MG63 (cell line): ENCODE measurements at regions not wholly inside any gene's neighbourhood (a gene's known extent, or its start where the extent isn't known, plus 50 kb on each side); places are given as distances from the start of the nearest gene placed in this dataset.

Experiments used
- DNase-seq: peaks from one replicate; pipeline ENCODE4 v3.0.0-alpha.2; 2020
- H3K27me3 ChIP-seq: fragments of 250-450 bp; sonication (Bioruptor Pico); 2 replicates; pipeline ENCODE4 v1.5.1; 2020; ENCODE audit warnings: mild to moderate bottlenecking, moderate library complexity
- H3K36me3 ChIP-seq: fragments of 250-450 bp; sonication (Bioruptor Pico); 2 replicates; pipeline ENCODE4 v1.5.1; 2020; ENCODE audit warnings: mild to moderate bottlenecking, moderate library complexity
- H3K4me3 ChIP-seq: fragments of 250-450 bp; sonication (Bioruptor Pico); 2 replicates; pipeline ENCODE4 v1.5.1; 2020; ENCODE audit warnings: mild to moderate bottlenecking, moderate library complexity
- H3K9me3 ChIP-seq: fragments of 250-450 bp; sonication (Bioruptor Pico); 2 replicates; pipeline ENCODE4 v1.5.1; 2020; ENCODE audit warnings: mild to moderate bottlenecking, moderate library complexity

GRCh38 chr10:83943049-83943448 lies 196.3 kb upstream of the GHITM start:
- no peaks in the 10 kb centered on the region for H3K36me3 ChIP-seq
- H3K27me3 ChIP-seq, result no peaks in the 10 kb centered on the region; the same call in 1 of the 2 replicates
- H3K4me3 ChIP-seq, result no peak overlapping the region
- no peak for DNase-seq
- no peaks in the 10 kb centered on the region for H3K9me3 ChIP-seq

- no peaks in the 10 kb centered on the region; the same call in 1 of the 2 replicates for H3K27me3 ChIP-seq
- no peak for DNase-seq
- H3K36me3 ChIP-seq, result no peaks in the 10 kb centered on the region
- no peaks in the 10 kb centered on the region for H3K9me3 ChIP-seq
- no peak overlapping the region for H3K4me3 ChIP-seq
Measured at GRCh38 chr10:83943920-83944319, 195.4 kb upstream of the GHITM start.

GRCh38 chr10:83945982-83946718 lies 193.2 kb upstream of the GHITM start:
- DNase-seq, result no peak
- Histone ChIP-seq H3K9me3 (no peaks in the 10 kb centered on the region), H3K4me3 (no peak overlapping the region), H3K27me3 (no peaks in the 10 kb centered on the region; the same call in 1 of the 2 replicates), H3K36me3 (no peaks in the 10 kb centered on the region)

GRCh38 chr10:83952314-83952713 lies 187.0 kb upstream of the GHITM start:
- no peak overlapping the region for H3K4me3 ChIP-seq
- no peaks in the 10 kb centered on the region for H3K9me3 ChIP-seq
- no peaks in the 10 kb centered on the region for H3K36me3 ChIP-seq
- H3K27me3 ChIP-seq, result no peaks in the 10 kb centered on the region
- DNase-seq, result no peak

GRCh38 chr10:83953589-83953988 lies 185.7 kb upstream of the GHITM start:
- DNase-seq, result no peak
- H3K27me3 ChIP-seq, result no peaks in the 10 kb centered on the region
- no peaks in the 10 kb centered on the region for H3K36me3 ChIP-seq
- H3K4me3 ChIP-seq, result no peak overlapping the region
- H3K9me3 ChIP-seq, result no peaks in the 10 kb centered on the region

- Histone ChIP-seq H3K4me3 (no peak overlapping the region), H3K36me3 (no peaks in the 10 kb centered on the region), H3K27me3 (no peaks in the 10 kb centered on the region), H3K9me3 (no peaks in the 10 kb centered on the region)
- no peak for DNase-seq
Measured at GRCh38 chr10:83954193-83954799, 185.0 kb upstream of the GHITM start.

- Histone ChIP-seq H3K4me3 (no peak overlapping the region), H3K9me3 (no peaks in the 10 kb centered on the region), H3K27me3 (no peaks in the 10 kb centered on the region), H3K36me3 (no peaks in the 10 kb centered on the region)
- no peak for DNase-seq
Measured at GRCh38 chr10:83955406-83955805, 183.9 kb upstream of the GHITM start.

GRCh38 chr10:83957168-83957947 lies 182.0 kb upstream of the GHITM start:
- Histone ChIP-seq H3K27me3 (no peaks in the 10 kb centered on the region), H3K4me3 (no peak overlapping the region), H3K36me3 (no peaks in the 10 kb centered on the region), H3K9me3 (no peaks in the 10 kb centered on the region)
- no peak for DNase-seq

GRCh38 chr10:83959328-83959727 lies 180.0 kb upstream of the GHITM start:
- Histone ChIP-seq H3K27me3 (no peaks in the 10 kb centered on the region), H3K36me3 (no peaks in the 10 kb centered on the region), H3K4me3 (no peak overlapping the region), H3K9me3 (no peaks in the 10 kb centered on the region)
- DNase-seq, result no peak

- Histone ChIP-seq H3K36me3 (no peaks in the 10 kb centered on the region), H3K4me3 (no peak overlapping the region), H3K9me3 (no peaks in the 10 kb centered on the region), H3K27me3 (no peaks in the 10 kb centered on the region)
- no peak for DNase-seq
Measured at GRCh38 chr10:83960125-83960524, 179.2 kb upstream of the GHITM start.

- H3K27me3 ChIP-seq, result no peaks in the 10 kb centered on the region
- DNase-seq, result no peak
- H3K36me3 ChIP-seq, result no peaks in the 10 kb centered on the region
- H3K4me3 ChIP-seq, result no peak overlapping the region
- H3K9me3 ChIP-seq, result no peaks in the 10 kb centered on the region
Measured at GRCh38 chr10:83961620-83962019, 177.7 kb upstream of the GHITM start.

GRCh38 chr10:83963446-83963845 lies 175.9 kb upstream of the GHITM start:
- H3K27me3 ChIP-seq, result no peaks in the 10 kb centered on the region
- no peaks in the 10 kb centered on the region for H3K36me3 ChIP-seq
- no peaks in the 10 kb centered on the region for H3K9me3 ChIP-seq
- H3K4me3 ChIP-seq, result no peak overlapping the region
- no peak for DNase-seq

- Histone ChIP-seq H3K9me3 (no peaks in the 10 kb centered on the region), H3K4me3 (no peak overlapping the region), H3K36me3 (no peaks in the 10 kb centered on the region), H3K27me3 (no peaks in the 10 kb centered on the region)
- DNase-seq, result no peak
Measured at GRCh38 chr10:83965473-83965872, 173.8 kb upstream of the GHITM start.

- Histone ChIP-seq H3K36me3 (no peaks in the 10 kb centered on the region), H3K27me3 (no peaks in the 10 kb centered on the region), H3K4me3 (no peak overlapping the region), H3K9me3 (no peaks in the 10 kb centered on the region)
- no peak for DNase-seq
Measured at GRCh38 chr10:83968052-83968451, 171.3 kb upstream of the GHITM start.

- Histone ChIP-seq H3K27me3 (no peaks in the 10 kb centered on the region), H3K4me3 (no peak overlapping the region), H3K36me3 (no peaks in the 10 kb centered on the region), H3K9me3 (no peaks in the 10 kb centered on the region)
- DNase-seq, result no peak
Measured at GRCh38 chr10:83978681-83979383, 160.5 kb upstream of the GHITM start.

GRCh38 chr10:83982812-83983211 lies 156.5 kb upstream of the GHITM start:
- no peak for DNase-seq
- H3K9me3 ChIP-seq, result no peaks in the 10 kb centered on the region
- H3K36me3 ChIP-seq, result no peaks in the 10 kb centered on the region

More at GRCh38 chr10:83982812-83983211, 156.5 kb upstream of the GHITM start:
- Histone ChIP-seq H3K4me3 (no peak overlapping the region), H3K27me3 (no peaks in the 10 kb centered on the region)
